OCI-LY1 (cell line): ENCODE measurements at regions not wholly inside any gene's neighbourhood (a gene's known extent, or its start where the extent isn't known, plus 50 kb on each side); places are given as distances from the start of the nearest gene placed in this dataset.

ENCODE experiments used
- H2AFZ ChIP-seq: fragments of 200-600 bp; sonication (generic), shearing (Covaris generic); 2 replicates; pipeline ENCODE4 v1.6.0; 2014; ENCODE audit warnings: antibody characterized with exemption, mild to moderate bottlenecking, low read length
- H3F3A ChIP-seq: fragments of 200-600 bp; sonication (generic), shearing (Covaris generic); 2 replicates; pipeline ENCODE4 v1.6.0; 2014; ENCODE audit warnings: mild to moderate bottlenecking, antibody characterized with exemption, low read length, moderate library complexity; ENCODE audit not compliant: insufficient read depth
- H3K27ac ChIP-seq: fragments of 200-600 bp; sonication (generic); 2 replicates; pipeline ENCODE4 v1.5.1; 2014; ENCODE audit warnings: low read length, mixed run types, mild to moderate bottlenecking, low read depth; ENCODE audit not compliant: poor library complexity, severe bottlenecking
- H3K27me3 ChIP-seq: fragments of 200-600 bp; sonication (generic); 2 replicates; pipeline ENCODE4 v1.6.0; 2014; ENCODE audit warnings: antibody characterized with exemption, mild to moderate bottlenecking, low read length, moderate library complexity; ENCODE audit not compliant: insufficient read depth
- H3K36me3 ChIP-seq: fragments of 200-600 bp; sonication (generic); 2 replicates; pipeline ENCODE4 v1.6.1; 2014; ENCODE audit warnings: mild to moderate bottlenecking, antibody characterized with exemption, low read length, moderate library complexity, mixed read lengths; ENCODE audit not compliant: insufficient read depth
- H3K4me1 ChIP-seq: fragments of 200-600 bp; sonication (generic); 2 replicates; pipeline ENCODE4 v1.5.1; 2014; ENCODE audit warnings: mild to moderate bottlenecking, low read length, moderate library complexity; ENCODE audit not compliant: insufficient read depth, severe bottlenecking
- H3K4me2 ChIP-seq: fragments of 200-600 bp; sonication (generic), shearing (Covaris generic); 2 replicates; pipeline ENCODE4 v1.6.1; 2014; ENCODE audit warnings: low read length
- H3K4me3 ChIP-seq: fragments of 200-600 bp; sonication (generic); 2 replicates; pipeline ENCODE4 v1.5.1; 2014; ENCODE audit warnings: low read length, low read depth, mild to moderate bottlenecking, mixed read lengths; ENCODE audit not compliant: poor library complexity, severe bottlenecking
- H3K79me2 ChIP-seq: fragments of 200-600 bp; shearing (Covaris generic); 2 replicates; pipeline ENCODE4 v1.6.1; 2016; ENCODE audit warnings: mixed run types, low read length, mixed read lengths; ENCODE audit not compliant: insufficient read depth
- H3K9ac ChIP-seq: fragments of 200-600 bp; sonication (generic), shearing (Covaris generic); 2 replicates; pipeline ENCODE4 v1.6.1; 2014; ENCODE audit warnings: mild to moderate bottlenecking, low read length, mixed read lengths
- H3K9me2 ChIP-seq: fragments of 200-600 bp; sonication (generic), shearing (Covaris generic); 2 replicates; pipeline ENCODE4 v1.6.1; 2014; ENCODE audit warnings: low read depth, mild to moderate bottlenecking, low read length, mixed read lengths
- H3K9me3 ChIP-seq: fragments of 200-600 bp; shearing (Covaris generic); 2 replicates; pipeline ENCODE4 v1.6.1; 2014; ENCODE audit warnings: low read length, mixed read lengths
- H4K20me1 ChIP-seq: fragments of 200-600 bp; sonication (generic), shearing (Covaris generic); 2 replicates; pipeline ENCODE4 v1.6.0; 2016; ENCODE audit warnings: mild to moderate bottlenecking, low read length; ENCODE audit not compliant: insufficient read depth
- EZH2 ChIP-seq: fragments of 200-600 bp; sonication (generic), shearing (Covaris generic); IDR thresholded peaks from 2 replicates; pipeline ENCODE4 v1.8.0; 2017; ENCODE audit warnings: borderline replicate concordance, mixed run types, mild to moderate bottlenecking, antibody characterized with exemption, low read length, moderate library complexity, mixed read lengths
- TF ChIP-seq, protein P1 (sequence below): fragments of 200-600 bp; sonication (generic), shearing (Covaris generic); IDR thresholded peaks from 2 replicates; pipeline ENCODE4 v1.5.1; 2017; ENCODE audit warnings: mild to moderate bottlenecking, antibody characterized with exemption, low read length, moderate library complexity, mixed read lengths

GRCh38 chr20:21026951-21027350 lies 79.2 kb downstream of the LINC00237 start:
- no peaks in the 10 kb centered on the region for H3K4me1 ChIP-seq

DNA sequence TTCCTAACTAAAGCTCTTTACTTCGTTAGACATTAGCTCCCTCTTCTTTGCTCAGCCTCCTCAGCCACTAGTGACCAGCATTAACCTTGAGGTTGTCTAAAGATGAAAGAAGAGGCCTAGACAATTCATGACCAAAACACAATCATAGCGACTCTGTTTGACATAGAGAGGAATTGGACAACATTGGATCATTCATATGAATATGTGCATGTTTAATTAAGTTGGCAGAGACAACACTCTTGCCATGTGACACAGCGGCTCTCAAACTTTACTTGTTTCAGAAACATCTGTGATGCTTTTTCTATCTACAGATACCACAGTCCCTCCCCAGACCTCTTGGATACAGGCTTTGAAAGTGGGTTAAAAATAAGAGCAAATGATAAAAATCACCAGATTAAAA lies 81.7 kb downstream of the LINC00237 start:
- no peak overlapping the region for H3K4me3 ChIP-seq
- H3K36me3 ChIP-seq: no peaks in the 10 kb centered on the region
- no peak overlapping the region for H2AFZ ChIP-seq
- no peak overlapping the region for H3K4me2 ChIP-seq
- H4K20me1 ChIP-seq: no peaks in the 10 kb centered on the region
- H3F3A ChIP-seq: no peaks in the 10 kb centered on the region
- H3K27ac ChIP-seq: no peak overlapping the region
- H3K27me3 ChIP-seq: no peaks in the 10 kb centered on the region
- TF ChIP-seq, protein P1, sequence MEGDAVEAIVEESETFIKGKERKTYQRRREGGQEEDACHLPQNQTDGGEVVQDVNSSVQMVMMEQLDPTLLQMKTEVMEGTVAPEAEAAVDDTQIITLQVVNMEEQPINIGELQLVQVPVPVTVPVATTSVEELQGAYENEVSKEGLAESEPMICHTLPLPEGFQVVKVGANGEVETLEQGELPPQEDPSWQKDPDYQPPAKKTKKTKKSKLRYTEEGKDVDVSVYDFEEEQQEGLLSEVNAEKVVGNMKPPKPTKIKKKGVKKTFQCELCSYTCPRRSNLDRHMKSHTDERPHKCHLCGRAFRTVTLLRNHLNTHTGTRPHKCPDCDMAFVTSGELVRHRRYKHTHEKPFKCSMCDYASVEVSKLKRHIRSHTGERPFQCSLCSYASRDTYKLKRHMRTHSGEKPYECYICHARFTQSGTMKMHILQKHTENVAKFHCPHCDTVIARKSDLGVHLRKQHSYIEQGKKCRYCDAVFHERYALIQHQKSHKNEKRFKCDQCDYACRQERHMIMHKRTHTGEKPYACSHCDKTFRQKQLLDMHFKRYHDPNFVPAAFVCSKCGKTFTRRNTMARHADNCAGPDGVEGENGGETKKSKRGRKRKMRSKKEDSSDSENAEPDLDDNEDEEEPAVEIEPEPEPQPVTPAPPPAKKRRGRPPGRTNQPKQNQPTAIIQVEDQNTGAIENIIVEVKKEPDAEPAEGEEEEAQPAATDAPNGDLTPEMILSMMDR: no peak
- TF ChIP-seq EZH2: no peak
- H3K9me3 ChIP-seq: no peaks in the 10 kb centered on the region
- no peaks in the 10 kb centered on the region for H3K4me1 ChIP-seq
- no peak overlapping the region for H3K9ac ChIP-seq
- H3K79me2 ChIP-seq: no peaks in the 10 kb centered on the region
- no peaks in the 10 kb centered on the region for H3K9me2 ChIP-seq

More at GRCh38 chr20:21026951-21027350, 79.2 kb downstream of the LINC00237 start:
- Histone ChIP-seq H3K4me3 (no peak overlapping the region), H3K27me3 (no peaks in the 10 kb centered on the region), H3K9me2 (no peaks in the 10 kb centered on the region), H3K27ac (no peak overlapping the region), H3K4me2 (no peak overlapping the region), H2AFZ (no peak overlapping the region), H3K36me3 (no peaks in the 10 kb centered on the region), H4K20me1 (no peaks in the 10 kb centered on the region), H3K9ac (no peak overlapping the region), H3K9me3 (no peaks in the 10 kb centered on the region), H3K79me2 (no peaks in the 10 kb centered on the region), H3F3A (no peaks in the 10 kb centered on the region)
- TF ChIP-seq EZH2: no peak
- TF ChIP-seq, protein P1: no peak

GRCh38 chr20:21022925-21023324 lies 83.2 kb downstream of the LINC00237 start:
- H2AFZ ChIP-seq: no peak overlapping the region
- no peaks in the 10 kb centered on the region for H3K9me3 ChIP-seq
- H3F3A ChIP-seq: no peaks in the 10 kb centered on the region
- no peaks in the 10 kb centered on the region for H4K20me1 ChIP-seq
- no peaks in the 10 kb centered on the region for H3K4me1 ChIP-seq
- no peak overlapping the region for H3K4me3 ChIP-seq
- H3K79me2 ChIP-seq: no peaks in the 10 kb centered on the region
- TF ChIP-seq, protein P1: no peak
- TF ChIP-seq EZH2: no peak
- no peaks in the 10 kb centered on the region for H3K36me3 ChIP-seq
- H3K4me2 ChIP-seq: no peak overlapping the region
- no peaks in the 10 kb centered on the region; the same call in 1 of the 2 replicates for H3K27me3 ChIP-seq
- H3K27ac ChIP-seq: no peak overlapping the region
- no peaks in the 10 kb centered on the region for H3K9me2 ChIP-seq
- H3K9ac ChIP-seq: no peak overlapping the region
